ENCODE measurements at regions not wholly inside any gene's neighbourhood (a gene's known extent, or its start where the extent isn't known, plus 50 kb on each side); places are given as distances from the start of the nearest gene placed in this dataset.

DNA sequence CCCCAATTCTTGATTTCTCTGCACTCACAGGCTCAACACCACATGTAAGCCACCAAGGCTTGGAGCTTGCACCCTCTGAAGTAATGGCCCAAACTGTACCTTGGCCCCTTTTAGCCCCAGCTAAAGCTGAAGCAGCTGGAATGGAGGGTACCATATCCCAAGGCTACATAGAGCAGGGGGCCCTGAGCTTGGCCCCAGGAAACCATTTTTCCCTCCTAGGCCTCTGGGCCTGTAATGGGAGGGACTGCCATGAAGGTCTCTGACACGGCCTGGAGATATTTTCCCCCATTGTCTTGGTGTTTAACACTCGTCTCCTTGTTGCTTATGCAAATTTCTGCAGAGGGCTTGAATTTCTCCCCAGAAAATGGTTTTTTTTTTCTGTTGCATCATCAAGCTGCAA lies 69.7 kb downstream of the SKA1 start:
- TF ChIP-seq SPI1 (IDR thresholded peaks at IDR 0.05; ENCODE audit: borderline replicate concordance, low read depth), result no peak
- TF ChIP-seq GABPA (IDR thresholded peaks at IDR 0.05; ENCODE audit: low read depth), result no peak
- TF ChIP-seq, protein P1, sequence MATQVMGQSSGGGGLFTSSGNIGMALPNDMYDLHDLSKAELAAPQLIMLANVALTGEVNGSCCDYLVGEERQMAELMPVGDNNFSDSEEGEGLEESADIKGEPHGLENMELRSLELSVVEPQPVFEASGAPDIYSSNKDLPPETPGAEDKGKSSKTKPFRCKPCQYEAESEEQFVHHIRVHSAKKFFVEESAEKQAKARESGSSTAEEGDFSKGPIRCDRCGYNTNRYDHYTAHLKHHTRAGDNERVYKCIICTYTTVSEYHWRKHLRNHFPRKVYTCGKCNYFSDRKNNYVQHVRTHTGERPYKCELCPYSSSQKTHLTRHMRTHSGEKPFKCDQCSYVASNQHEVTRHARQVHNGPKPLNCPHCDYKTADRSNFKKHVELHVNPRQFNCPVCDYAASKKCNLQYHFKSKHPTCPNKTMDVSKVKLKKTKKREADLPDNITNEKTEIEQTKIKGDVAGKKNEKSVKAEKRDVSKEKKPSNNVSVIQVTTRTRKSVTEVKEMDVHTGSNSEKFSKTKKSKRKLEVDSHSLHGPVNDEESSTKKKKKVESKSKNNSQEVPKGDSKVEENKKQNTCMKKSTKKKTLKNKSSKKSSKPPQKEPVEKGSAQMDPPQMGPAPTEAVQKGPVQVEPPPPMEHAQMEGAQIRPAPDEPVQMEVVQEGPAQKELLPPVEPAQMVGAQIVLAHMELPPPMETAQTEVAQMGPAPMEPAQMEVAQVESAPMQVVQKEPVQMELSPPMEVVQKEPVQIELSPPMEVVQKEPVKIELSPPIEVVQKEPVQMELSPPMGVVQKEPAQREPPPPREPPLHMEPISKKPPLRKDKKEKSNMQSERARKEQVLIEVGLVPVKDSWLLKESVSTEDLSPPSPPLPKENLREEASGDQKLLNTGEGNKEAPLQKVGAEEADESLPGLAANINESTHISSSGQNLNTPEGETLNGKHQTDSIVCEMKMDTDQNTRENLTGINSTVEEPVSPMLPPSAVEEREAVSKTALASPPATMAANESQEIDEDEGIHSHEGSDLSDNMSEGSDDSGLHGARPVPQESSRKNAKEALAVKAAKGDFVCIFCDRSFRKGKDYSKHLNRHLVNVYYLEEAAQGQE (IDR thresholded peaks at IDR 0.05; ENCODE audit: insufficient replicate concordance, low read depth), result no peak
- TF ChIP-seq, protein P2, sequence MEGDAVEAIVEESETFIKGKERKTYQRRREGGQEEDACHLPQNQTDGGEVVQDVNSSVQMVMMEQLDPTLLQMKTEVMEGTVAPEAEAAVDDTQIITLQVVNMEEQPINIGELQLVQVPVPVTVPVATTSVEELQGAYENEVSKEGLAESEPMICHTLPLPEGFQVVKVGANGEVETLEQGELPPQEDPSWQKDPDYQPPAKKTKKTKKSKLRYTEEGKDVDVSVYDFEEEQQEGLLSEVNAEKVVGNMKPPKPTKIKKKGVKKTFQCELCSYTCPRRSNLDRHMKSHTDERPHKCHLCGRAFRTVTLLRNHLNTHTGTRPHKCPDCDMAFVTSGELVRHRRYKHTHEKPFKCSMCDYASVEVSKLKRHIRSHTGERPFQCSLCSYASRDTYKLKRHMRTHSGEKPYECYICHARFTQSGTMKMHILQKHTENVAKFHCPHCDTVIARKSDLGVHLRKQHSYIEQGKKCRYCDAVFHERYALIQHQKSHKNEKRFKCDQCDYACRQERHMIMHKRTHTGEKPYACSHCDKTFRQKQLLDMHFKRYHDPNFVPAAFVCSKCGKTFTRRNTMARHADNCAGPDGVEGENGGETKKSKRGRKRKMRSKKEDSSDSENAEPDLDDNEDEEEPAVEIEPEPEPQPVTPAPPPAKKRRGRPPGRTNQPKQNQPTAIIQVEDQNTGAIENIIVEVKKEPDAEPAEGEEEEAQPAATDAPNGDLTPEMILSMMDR (IDR thresholded peaks at IDR 0.05; ENCODE audit: insufficient read depth, low read length), result no peak
- TF ChIP-seq POLR2AphosphoS5 (IDR thresholded peaks at IDR 0.05; ENCODE audit: low read depth), result no peak
- H3K4me3 ChIP-seq (replicated peaks; ENCODE audit: insufficient read depth, low read length), result no peak overlapping the region
- DNase-seq (ENCODE audit: low read depth in 1 of 2, low spot score in 1 of 2), result no peak
- no peak overlapping the region for H3K27ac ChIP-seq (replicated peaks)
- peaks cover 7% of the 10 kb centered on the region for H3K27me3 ChIP-seq (ENCODE audit: insufficient read depth, poor library complexity, severe bottlenecking)

DNA sequence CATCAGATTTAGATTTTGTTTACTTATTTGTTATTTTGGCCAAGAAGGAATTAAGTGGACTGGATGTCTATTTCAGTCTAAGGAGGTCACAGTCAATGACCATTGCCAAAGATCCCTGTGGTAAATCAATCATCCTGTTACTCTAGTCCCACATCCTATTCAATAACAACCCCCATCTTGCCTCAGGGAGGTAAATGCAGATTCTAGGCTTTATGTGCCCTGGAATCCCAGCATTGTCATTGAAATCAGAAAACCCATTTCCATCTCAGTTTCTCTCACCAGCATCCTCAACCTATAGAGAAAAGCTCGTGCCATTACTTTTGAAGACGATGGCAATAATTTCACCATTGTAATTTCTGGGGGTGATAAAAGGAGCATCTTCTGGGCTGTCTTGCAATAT lies 71.8 kb downstream of the SKA1 start:
- no peak overlapping the region for H3K4me3 ChIP-seq (replicated peaks; ENCODE audit: insufficient read depth, low read length)
- TF ChIP-seq, protein P1 (IDR thresholded peaks at IDR 0.05; ENCODE audit: insufficient replicate concordance, low read depth), result no peak
- no peak for TF ChIP-seq GABPA (IDR thresholded peaks at IDR 0.05; ENCODE audit: low read depth)
- TF ChIP-seq, protein P2 (IDR thresholded peaks at IDR 0.05; ENCODE audit: insufficient read depth, low read length), result no peak
- TF ChIP-seq SPI1 (IDR thresholded peaks at IDR 0.05; ENCODE audit: borderline replicate concordance, low read depth), result no peak
- no peak for TF ChIP-seq POLR2AphosphoS5 (IDR thresholded peaks at IDR 0.05; ENCODE audit: low read depth)
- H3K27ac ChIP-seq (replicated peaks), result no peak overlapping the region
- H3K27me3 ChIP-seq (ENCODE audit: insufficient read depth, poor library complexity, severe bottlenecking), result peaks cover 7% of the 10 kb centered on the region
- DNase-seq (ENCODE audit: low read depth in 1 of 2, low spot score in 1 of 2), result no peak

DNA sequence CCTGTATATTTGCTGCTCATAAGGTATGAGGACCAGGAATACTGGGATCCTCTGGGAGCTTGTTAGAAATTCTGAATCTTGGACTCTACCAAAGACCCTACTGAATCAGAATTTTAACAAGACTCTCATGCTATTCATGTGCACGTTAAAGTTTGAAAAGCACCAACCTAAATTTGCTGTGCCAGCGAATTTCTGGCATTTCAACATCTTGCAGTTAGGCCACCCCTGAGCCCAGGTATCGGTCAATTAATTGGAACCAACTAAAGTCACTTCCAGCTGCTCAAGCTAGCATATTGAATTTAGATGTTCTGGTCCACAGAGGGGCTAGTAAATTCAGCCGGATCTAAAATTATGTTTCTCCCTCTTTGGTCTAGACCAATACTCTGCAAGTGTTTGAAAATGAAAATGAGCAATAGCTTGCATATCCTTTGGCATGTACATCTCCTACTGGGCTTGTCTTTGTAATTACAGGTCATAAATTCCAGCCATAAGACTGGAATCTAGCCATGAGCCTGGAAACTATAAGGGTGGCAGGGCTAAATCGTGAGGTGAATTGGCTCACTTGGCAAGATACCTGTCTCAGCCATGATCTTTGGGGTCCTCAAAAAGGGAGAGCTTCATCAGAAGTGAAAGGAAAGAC lies 72.4 kb downstream of the SKA1 start:
- no peak for DNase-seq (ENCODE audit: low read depth in 1 of 2, low spot score in 1 of 2)
- Histone ChIP-seq H3K27ac (replicated peaks) (no peak overlapping the region), H3K27me3 (ENCODE audit: insufficient read depth, poor library complexity, severe bottlenecking) (peaks cover 7% of the 10 kb centered on the region), H3K4me3 (replicated peaks; ENCODE audit: insufficient read depth, low read length) (no peak overlapping the region)
- TF ChIP-seq POLR2AphosphoS5 (IDR thresholded peaks at IDR 0.05; ENCODE audit: low read depth) (no peak), GABPA (IDR thresholded peaks at IDR 0.05; ENCODE audit: low read depth) (no peak), SPI1 (IDR thresholded peaks at IDR 0.05; ENCODE audit: borderline replicate concordance, low read depth) (no peak)
- TF ChIP-seq, protein P2 (IDR thresholded peaks at IDR 0.05; ENCODE audit: insufficient read depth, low read length), result no peak

DNA sequence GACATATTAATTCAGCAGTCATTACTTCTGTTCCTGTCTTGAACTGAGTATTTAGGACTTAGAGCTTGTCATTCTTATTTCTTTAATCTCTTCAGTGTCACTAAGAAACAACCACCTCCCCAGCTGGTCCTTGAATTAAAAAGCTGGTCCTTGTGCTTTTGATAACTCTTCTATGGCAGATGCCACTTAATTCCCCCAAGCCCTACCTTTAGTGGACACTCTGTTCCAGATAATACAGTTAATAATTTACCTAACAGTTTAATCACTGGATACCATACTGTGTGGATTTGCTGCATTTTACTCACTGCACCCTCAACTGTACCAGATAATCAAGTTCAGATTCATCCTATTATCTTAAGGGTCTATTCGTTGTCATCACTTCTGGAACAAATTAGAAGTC lies 73.1 kb downstream of the SKA1 start:
- TF ChIP-seq, protein P2 (IDR thresholded peaks at IDR 0.05; ENCODE audit: insufficient read depth, low read length), result no peak
- TF ChIP-seq SPI1 (IDR thresholded peaks at IDR 0.05; ENCODE audit: borderline replicate concordance, low read depth) (no peak), GABPA (IDR thresholded peaks at IDR 0.05; ENCODE audit: low read depth) (no peak), POLR2AphosphoS5 (IDR thresholded peaks at IDR 0.05; ENCODE audit: low read depth) (no peak)
- TF ChIP-seq, protein P1 (IDR thresholded peaks at IDR 0.05; ENCODE audit: insufficient replicate concordance, low read depth), result no peak
- Histone ChIP-seq H3K4me3 (replicated peaks; ENCODE audit: insufficient read depth, low read length) (no peak overlapping the region), H3K27me3 (ENCODE audit: insufficient read depth, poor library complexity, severe bottlenecking) (peaks cover 7% of the 10 kb centered on the region), H3K27ac (replicated peaks) (no peak overlapping the region)
- DNase-seq (ENCODE audit: low read depth in 1 of 2, low spot score in 1 of 2), result no peak
